ENCODE measurements at regions not wholly inside any gene's neighbourhood (a gene's known extent, or its start where the extent isn't known, plus 50 kb on each side); places are given as distances from the start of the nearest gene placed in this dataset.

DNA sequence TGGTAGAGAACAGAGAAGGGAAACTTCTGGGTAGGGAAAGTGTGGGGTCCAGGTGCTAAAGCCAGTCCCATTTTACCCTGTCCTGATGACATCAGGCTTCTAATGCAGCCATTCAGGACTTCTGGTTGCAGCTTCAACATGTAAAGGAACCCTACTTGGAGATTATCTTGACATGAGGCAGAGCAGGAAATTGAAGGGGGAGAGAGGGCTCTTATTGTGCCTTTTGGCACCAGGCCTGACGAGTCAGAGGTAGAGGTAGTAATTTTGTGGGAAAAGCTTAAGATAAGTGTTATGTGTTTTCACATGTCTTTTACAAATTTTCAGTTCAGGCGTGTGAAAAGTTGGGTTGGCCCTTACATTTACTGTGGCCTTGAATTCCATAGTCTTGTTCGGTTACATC lies 102.4 kb upstream of the APC start:
- peaks cover 5% of the 10 kb centered on the region for H3K36me3 Mint-ChIP-seq
- H3K4me1 Mint-ChIP-seq = peaks cover 36% of the 10 kb centered on the region
- no peak overlapping the region for H3K4me3 Mint-ChIP-seq
- no peak for DNase-seq (ENCODE audit: low spot score in 2 of 2, unreplicated experiment in 2 of 2)
- H3K9me3 Mint-ChIP-seq = peaks cover 14% of the 10 kb centered on the region
- no peaks in the 10 kb centered on the region for H3K27me3 Mint-ChIP-seq (ENCODE audit: low read depth)
- H3K27ac Mint-ChIP-seq = no peak overlapping the region
- TF ChIP-seq, protein P1, sequence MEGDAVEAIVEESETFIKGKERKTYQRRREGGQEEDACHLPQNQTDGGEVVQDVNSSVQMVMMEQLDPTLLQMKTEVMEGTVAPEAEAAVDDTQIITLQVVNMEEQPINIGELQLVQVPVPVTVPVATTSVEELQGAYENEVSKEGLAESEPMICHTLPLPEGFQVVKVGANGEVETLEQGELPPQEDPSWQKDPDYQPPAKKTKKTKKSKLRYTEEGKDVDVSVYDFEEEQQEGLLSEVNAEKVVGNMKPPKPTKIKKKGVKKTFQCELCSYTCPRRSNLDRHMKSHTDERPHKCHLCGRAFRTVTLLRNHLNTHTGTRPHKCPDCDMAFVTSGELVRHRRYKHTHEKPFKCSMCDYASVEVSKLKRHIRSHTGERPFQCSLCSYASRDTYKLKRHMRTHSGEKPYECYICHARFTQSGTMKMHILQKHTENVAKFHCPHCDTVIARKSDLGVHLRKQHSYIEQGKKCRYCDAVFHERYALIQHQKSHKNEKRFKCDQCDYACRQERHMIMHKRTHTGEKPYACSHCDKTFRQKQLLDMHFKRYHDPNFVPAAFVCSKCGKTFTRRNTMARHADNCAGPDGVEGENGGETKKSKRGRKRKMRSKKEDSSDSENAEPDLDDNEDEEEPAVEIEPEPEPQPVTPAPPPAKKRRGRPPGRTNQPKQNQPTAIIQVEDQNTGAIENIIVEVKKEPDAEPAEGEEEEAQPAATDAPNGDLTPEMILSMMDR (IDR thresholded peaks at IDR 0.05; ENCODE audit: unreplicated experiment) = no peak

DNA sequence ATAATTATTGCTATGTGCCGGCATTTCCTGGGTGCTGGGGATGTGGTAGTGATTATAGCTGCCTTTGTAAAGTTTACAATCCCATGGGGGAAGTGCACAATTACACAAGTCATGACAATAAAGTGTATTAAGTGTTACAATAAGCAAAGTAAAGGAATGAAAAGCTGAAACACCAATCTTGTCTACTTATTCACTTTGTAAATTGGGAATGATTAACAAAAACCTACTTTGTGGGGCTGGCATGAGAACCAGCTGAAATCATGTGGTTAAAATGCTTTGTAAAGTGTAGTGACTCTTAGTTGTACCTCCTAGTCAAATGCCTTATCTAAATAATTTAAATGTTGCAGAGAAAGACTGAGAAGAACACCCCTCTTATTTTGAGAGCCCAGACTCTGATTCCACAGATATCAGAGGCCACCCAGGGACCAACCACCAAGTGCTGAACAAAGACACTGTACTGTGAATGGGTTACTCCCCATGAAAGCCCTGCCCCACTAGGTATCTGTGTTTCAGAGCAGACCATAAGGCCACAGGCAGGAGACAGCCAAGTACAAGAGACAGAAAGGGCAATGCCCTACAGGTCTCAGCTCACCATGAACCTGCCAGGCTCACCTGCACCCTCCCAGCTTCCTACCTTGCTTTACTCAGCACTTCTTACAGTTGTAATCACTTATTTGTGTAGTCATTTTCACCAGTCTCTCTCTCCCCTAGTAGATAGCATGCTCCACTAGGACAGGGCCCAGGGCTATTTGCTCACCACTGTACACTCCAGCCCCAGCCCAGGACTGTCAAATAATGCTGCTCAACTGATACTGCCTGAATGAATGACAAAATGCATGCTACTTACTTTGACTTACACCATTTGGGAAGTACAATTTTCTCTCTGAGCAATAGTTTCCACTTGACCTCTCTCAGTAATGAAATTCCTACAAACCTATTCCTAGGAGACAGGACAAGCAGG lies 101.6 kb upstream of the APC start:
- Mint-ChIP-seq H3K27ac (peak overlapping the region; percentile 31), H3K4me3 (no peak overlapping the region), H3K36me3 (peaks cover 5% of the 10 kb centered on the region), H3K27me3 (ENCODE audit: low read depth) (no peaks in the 10 kb centered on the region), H3K4me1 (peaks cover 31% of the 10 kb centered on the region), H3K9me3 (peaks cover 12% of the 10 kb centered on the region)
- DNase-seq (ENCODE audit: low spot score in 2 of 2, unreplicated experiment in 2 of 2) = no peak
- TF ChIP-seq, protein P1 (IDR thresholded peaks at IDR 0.05; ENCODE audit: unreplicated experiment) = no peak

DNA sequence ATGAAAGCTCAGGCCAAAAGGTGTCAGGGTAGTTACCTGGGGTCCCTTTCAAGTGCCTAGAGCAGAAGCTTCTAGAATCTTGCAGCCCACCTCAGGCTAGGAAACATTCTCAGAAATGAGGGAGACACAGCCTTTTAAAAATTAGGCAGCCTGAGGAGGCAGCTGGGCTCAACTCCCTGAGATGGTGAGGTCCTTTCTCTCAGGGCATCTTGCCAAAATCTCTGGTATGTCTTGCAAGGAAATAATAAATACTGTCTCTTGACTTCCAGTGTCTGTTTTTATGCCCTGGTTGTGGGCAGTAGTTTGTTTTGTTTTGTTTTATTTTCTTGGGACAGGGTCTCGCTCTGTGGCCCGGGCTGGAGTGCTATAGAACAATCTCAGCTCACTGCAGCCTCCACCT lies 100.9 kb upstream of the APC start:
- peak overlapping the region; percentile 19 for H3K27ac Mint-ChIP-seq
- no peak overlapping the region for H3K4me3 Mint-ChIP-seq
- H3K27me3 Mint-ChIP-seq (ENCODE audit: low read depth) = no peaks in the 10 kb centered on the region

DNA sequence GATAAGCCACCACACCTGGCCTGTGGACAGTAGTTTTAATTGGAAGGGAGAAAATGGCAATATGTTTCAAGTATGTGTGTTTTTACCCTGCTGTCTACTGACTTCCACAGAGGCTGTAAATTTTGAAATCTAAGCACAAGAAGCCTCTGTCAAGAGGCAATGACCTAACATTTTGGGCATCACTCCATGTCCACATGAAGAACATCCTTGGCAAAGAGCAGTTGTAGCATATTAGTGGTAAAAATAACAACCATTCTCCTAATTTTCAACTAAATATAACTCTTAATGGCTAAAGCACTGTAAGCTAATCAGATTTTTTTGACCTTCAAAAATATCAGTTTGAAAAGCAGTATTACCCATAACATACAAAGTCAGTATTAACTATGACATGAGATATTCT lies 100.3 kb upstream of the APC start:
- Mint-ChIP-seq H3K4me1 (peaks cover 33% of the 10 kb centered on the region), H3K27ac (no peak overlapping the region), H3K4me3 (no peak overlapping the region), H3K27me3 (ENCODE audit: low read depth) (no peaks in the 10 kb centered on the region), H3K9me3 (peaks cover 3% of the 10 kb centered on the region), H3K36me3 (peaks cover 2% of the 10 kb centered on the region)
- DNase-seq (ENCODE audit: low spot score in 2 of 2, unreplicated experiment in 2 of 2) = no peak
- TF ChIP-seq, protein P1 (IDR thresholded peaks at IDR 0.05; ENCODE audit: unreplicated experiment) = no peak

More for the DNA sequence above, 100.9 kb upstream of the APC start:
- Mint-ChIP-seq H3K9me3 (peaks cover 7% of the 10 kb centered on the region), H3K4me1 (peaks cover 30% of the 10 kb centered on the region), H3K36me3 (peaks cover 5% of the 10 kb centered on the region)
- DNase-seq (ENCODE audit: low spot score in 2 of 2, unreplicated experiment in 2 of 2) = no peak
- TF ChIP-seq, protein P1 (IDR thresholded peaks at IDR 0.05; ENCODE audit: unreplicated experiment) = no peak

DNA sequence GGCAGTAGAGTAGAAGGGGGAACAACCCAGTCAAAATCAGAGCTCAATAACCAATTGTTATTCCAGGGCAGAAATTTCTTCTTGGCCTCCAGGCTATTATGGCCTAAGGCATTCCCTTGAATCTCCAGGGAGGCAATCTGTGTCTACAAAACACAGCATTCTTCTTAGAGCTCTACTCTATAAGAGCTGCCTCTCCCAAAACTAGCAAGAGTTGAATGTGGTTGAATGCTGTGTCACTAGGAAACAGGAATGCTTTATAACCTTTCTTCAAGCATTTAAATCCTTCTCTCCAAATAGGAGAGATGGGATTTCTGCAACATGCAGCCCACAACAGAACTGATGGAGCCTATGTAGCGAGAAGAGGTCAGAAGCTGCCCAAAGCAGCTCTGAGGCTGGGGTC lies 97.1 kb upstream of the APC start:
- no peak overlapping the region for H3K4me3 Mint-ChIP-seq
- peaks cover 51% of the 10 kb centered on the region for H3K4me1 Mint-ChIP-seq
- H3K9me3 Mint-ChIP-seq = no peaks in the 10 kb centered on the region
- no peak for DNase-seq (ENCODE audit: low spot score in 2 of 2, unreplicated experiment in 2 of 2)
- H3K36me3 Mint-ChIP-seq = no peaks in the 10 kb centered on the region
- TF ChIP-seq, protein P1 (IDR thresholded peaks at IDR 0.05; ENCODE audit: unreplicated experiment) = no peak
- H3K27me3 Mint-ChIP-seq (ENCODE audit: low read depth) = no peaks in the 10 kb centered on the region
- no peak overlapping the region for H3K27ac Mint-ChIP-seq

Data from mesothelial cell of epicardium (in vitro differentiated cells).